Esophagus muscularis mucosa (tissue), 4 donors: ENCODE measurements at regions not wholly inside any gene's neighbourhood (a gene's known extent, or its start where the extent isn't known, plus 50 kb on each side); places are given as distances from the start of the nearest gene placed in this dataset.

Experiments used
- DNase-seq: peaks from one replicate; pipeline ENCODE4 v3.0.0-alpha.2; 2017; ENCODE audit errors: extremely low spot score
- H3K27ac ChIP-seq, 4 donors: fragments of 200-600 bp; sonication (generic); replicated peaks in 1 of 4; 1 replicate in 3 of 4; 2 replicates in 1 of 4; pipeline ENCODE4 v1.5.1; 2016 to 2019; ENCODE audit warnings: mild to moderate bottlenecking in 1 of 4
- H3K27me3 ChIP-seq, 4 donors: fragments of 200-600 bp; sonication (generic); one replicate each; pipeline versions ENCODE4 v1.5.1 to v1.6.0; 2016 to 2019
- H3K36me3 ChIP-seq, 4 donors: fragments of 200-600 bp; sonication (generic); one replicate each; pipeline ENCODE4 v1.5.1; 2016 to 2019
- H3K4me1 ChIP-seq, 4 donors: fragments of 200-600 bp; sonication (generic); one replicate each; pipeline ENCODE4 v1.5.1; 2016 to 2019
- H3K4me3 ChIP-seq, 4 donors: fragments of 200-600 bp; sonication (generic); 1 replicate in 2 of 4; 2 replicates in 2 of 4; pipeline ENCODE4 v1.5.1; 2016 to 2019; ENCODE audit warnings: mild to moderate bottlenecking in 4 of 4, moderate library complexity in 1 of 4
- H3K9me3 ChIP-seq, 4 donors: fragments of 200-600 bp; sonication (generic); 1 replicate in 3 of 4; 2 replicates in 1 of 4; pipeline ENCODE4 v1.5.1; 2016 to 2019
- CTCF ChIP-seq, 3 experiments: fragments of 200-600 bp in 2 of 3; fragments of 450-650 bp in 1 of 3; sonication (generic) in 2 of 3; IDR thresholded peaks; one replicate each; pipeline ENCODE4 v1.5.1; 2017 to 2019; ENCODE audit warnings: antibody characterized with exemption in 3 of 3, mild to moderate bottlenecking in 2 of 3, moderate library complexity in 1 of 3
- EP300 ChIP-seq: sonication (generic); formaldehyde crosslinking; IDR thresholded peaks from one replicate; pipeline ENCODE4 v1.6.1; 2017; ENCODE audit warnings: antibody characterized with exemption
- POLR2A ChIP-seq: fragments of 450-650 bp; IDR thresholded peaks from one replicate; pipeline ENCODE4 v1.6.1; 2017; ENCODE audit warnings: antibody characterized with exemption, moderate library complexity, mild to moderate bottlenecking, low read depth
- POLR2AphosphoS5 ChIP-seq, 2 donors: sonication (generic); formaldehyde crosslinking; IDR thresholded peaks; one replicate each; pipeline ENCODE4 v1.6.1; 2017; ENCODE audit warnings: antibody characterized with exemption in 2 of 2
- WGBS: methylation state at CpG from one replicate; pipeline ENCODE4 v1.1.5; 2018; 5-methylcytosine and 5-hydroxymethylcytosine counted together
- intact Hi-C: fragments of 100-400 bp; cut with DNase I; formaldehyde crosslinking; loops from one replicate; pipeline ENCODE4 v1.15.1; 2023

DNA sequence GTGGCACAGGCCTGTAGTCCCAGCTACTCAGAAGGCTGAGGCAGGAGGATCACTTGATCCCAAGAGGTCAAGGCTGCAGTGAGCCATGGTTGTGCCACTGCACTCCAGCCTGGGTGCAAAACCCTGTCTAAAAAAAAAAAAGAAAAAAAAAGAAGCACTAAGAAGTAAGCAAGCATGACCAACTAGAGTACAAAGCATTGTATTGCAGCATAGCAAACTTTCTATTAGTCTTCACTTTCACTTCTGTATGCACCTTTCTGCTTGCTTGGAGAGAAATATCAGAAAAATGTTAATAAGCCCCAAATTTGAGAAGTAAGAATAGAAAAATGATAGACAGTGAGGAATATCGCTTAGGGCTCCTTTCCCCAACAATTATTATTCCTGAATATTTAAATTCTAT, 497.7 kb upstream of the WWC1 start:
- Histone ChIP-seq H3K27me3 (no peaks in the 10 kb centered on the region), H3K9me3 (no peaks in the 10 kb centered on the region), H3K4me1 (peaks cover 0 to 5% (median 0%) of the 10 kb centered on the region in 4 donors), H3K36me3 (no peaks in the 10 kb centered on the region), H3K27ac (no peak overlapping the region), H3K4me3 (no peak overlapping the region)
- 92% methylated on average over 1 of the region's 1 CpG for WGBS
- intact Hi-C loops = no loop called here
- no peak for DNase-seq
- no peak for TF ChIP-seq POLR2A

GRCh38 chr5:167794121-167794520, 497.3 kb upstream of the WWC1 start:
- Histone ChIP-seq H3K27me3 (no peaks in the 10 kb centered on the region), H3K4me1 (peaks cover 0 to 5% (median 0%) of the 10 kb centered on the region in 4 donors), H3K36me3 (no peaks in the 10 kb centered on the region), H3K27ac (no peak overlapping the region), H3K9me3 (no peaks in the 10 kb centered on the region), H3K4me3 (no peak overlapping the region)
- DNase-seq = no peak
- TF ChIP-seq POLR2A (no peak), POLR2AphosphoS5 (IDR thresholded peaks at IDR 0.05) (no peak), EP300 (no peak), CTCF (IDR thresholded peaks at IDR 0.05) (no peak)
- 68% methylated on average over 4 of the region's 4 CpGs for WGBS
- intact Hi-C loops = no loop called here

DNA sequence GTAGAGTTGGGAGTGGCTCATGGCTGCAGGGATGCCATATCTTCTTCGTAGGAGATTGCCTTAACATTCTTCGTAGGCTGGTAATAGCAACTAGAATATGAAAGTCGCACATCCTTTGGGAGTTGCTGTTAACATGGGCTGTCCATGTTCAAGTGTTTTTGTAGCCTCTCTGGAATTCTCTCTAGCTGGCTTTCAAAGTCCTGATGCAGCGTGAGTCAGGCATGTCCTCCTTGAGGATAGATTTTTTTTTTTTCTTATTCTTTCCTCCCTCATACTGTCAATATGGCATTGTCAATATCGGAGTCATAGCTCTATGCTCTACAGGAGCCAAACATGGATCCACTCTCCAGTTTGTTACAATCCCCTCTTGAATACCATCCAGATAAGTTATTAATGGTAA, 494.8 kb upstream of the WWC1 start:
- H3K36me3 ChIP-seq = no peaks in the 10 kb centered on the region
- 91% methylated on average over 5 of the region's 5 CpGs for WGBS
- intact Hi-C loops = no loop called here
- H3K27ac ChIP-seq = no peak overlapping the region
- DNase-seq = no peak
- no peaks in the 10 kb centered on the region for H3K4me1 ChIP-seq
- TF ChIP-seq CTCF (IDR thresholded peaks at IDR 0.05) (no peak), EP300 (no peak)
- no peaks in the 10 kb centered on the region for H3K9me3 ChIP-seq
- no peak overlapping the region for H3K4me3 ChIP-seq
- no peaks in the 10 kb centered on the region for H3K27me3 ChIP-seq

GRCh38 chr5:167797933-167798332, 493.5 kb upstream of the WWC1 start:
- H3K4me1 ChIP-seq = no peaks in the 10 kb centered on the region
- no peak overlapping the region for H3K27ac ChIP-seq
- TF ChIP-seq POLR2AphosphoS5 (IDR thresholded peaks at IDR 0.05) (no peak), CTCF (IDR thresholded peaks at IDR 0.05) (no peak), EP300 (no peak), POLR2A (no peak)

DNA sequence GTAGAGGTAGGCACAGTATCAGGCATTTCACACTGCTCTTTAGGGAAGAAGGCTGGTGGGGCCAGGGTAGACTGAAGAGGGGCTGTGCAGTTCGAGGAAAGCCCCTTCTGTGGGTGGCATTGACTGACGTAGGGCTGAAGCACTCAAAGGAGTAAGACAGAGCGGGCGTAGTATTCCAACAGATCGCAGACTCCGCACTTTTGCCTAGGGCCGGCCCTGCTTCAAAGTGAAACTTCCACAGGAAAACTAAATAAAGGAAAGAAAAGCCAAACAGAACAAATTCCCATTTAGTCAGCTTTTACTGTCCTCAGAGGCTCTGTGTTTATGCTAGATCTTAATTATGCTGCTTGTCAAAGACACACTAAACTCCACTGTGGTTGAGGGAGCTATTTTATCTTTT, 493.0 kb upstream of the WWC1 start:
- Histone ChIP-seq H3K27ac (no peak overlapping the region), H3K27me3 (no peaks in the 10 kb centered on the region), H3K4me1 (no peaks in the 10 kb centered on the region), H3K36me3 (no peaks in the 10 kb centered on the region), H3K4me3 (no peak overlapping the region), H3K9me3 (no peaks in the 10 kb centered on the region)
- intact Hi-C loops = no loop called here
- 68% methylated on average over 7 of the region's 7 CpGs for WGBS
- no peak for DNase-seq
- TF ChIP-seq EP300 (no peak), POLR2A (no peak), CTCF (IDR thresholded peaks at IDR 0.05) (no peak), POLR2AphosphoS5 (IDR thresholded peaks at IDR 0.05) (no peak)

More at GRCh38 chr5:167797933-167798332, 493.5 kb upstream of the WWC1 start:
- no peaks in the 10 kb centered on the region for H3K9me3 ChIP-seq
- DNase-seq = no peak
- no peaks in the 10 kb centered on the region for H3K27me3 ChIP-seq
- H3K4me3 ChIP-seq = no peak overlapping the region
- WGBS = 65% methylated on average over 3 of the region's 3 CpGs
- no peaks in the 10 kb centered on the region for H3K36me3 ChIP-seq
- intact Hi-C loops = no loop called here
